ENCODE measurements at regions not wholly inside any gene's neighbourhood (a gene's known extent, or its start where the extent isn't known, plus 50 kb on each side); places are given as distances from the start of the nearest gene placed in this dataset.
"Not testable (repeated sequence)": the region's sequence is repeated elsewhere in the genome, so short reads cannot be mapped to it uniquely, and the experiment has no call there.

GRCh38 chr20:12722091-12722490 lies 286.7 kb upstream of the SPTLC3 start:
- DNase-seq (ENCODE audit: low read depth in 4 of 4, low spot score in 1 of 4), result no peak

GRCh38 chr20:12723811-12724210 lies 285.0 kb upstream of the SPTLC3 start:
- DNase-seq (ENCODE audit: low read depth in 4 of 4, low spot score in 1 of 4), result no peak

GRCh38 chr20:12728782-12729181 lies 280.0 kb upstream of the SPTLC3 start:
- DNase-seq (ENCODE audit: low read depth in 4 of 4, low spot score in 1 of 4), result no peak

- DNase-seq (ENCODE audit: low read depth in 4 of 4, low spot score in 1 of 4), result no peak
Measured at GRCh38 chr20:12729326-12729725, 279.4 kb upstream of the SPTLC3 start.

- no peak for DNase-seq (ENCODE audit: low read depth in 4 of 4, low spot score in 1 of 4)
Measured at GRCh38 chr20:12733811-12734210, 275.0 kb upstream of the SPTLC3 start.

DNA sequence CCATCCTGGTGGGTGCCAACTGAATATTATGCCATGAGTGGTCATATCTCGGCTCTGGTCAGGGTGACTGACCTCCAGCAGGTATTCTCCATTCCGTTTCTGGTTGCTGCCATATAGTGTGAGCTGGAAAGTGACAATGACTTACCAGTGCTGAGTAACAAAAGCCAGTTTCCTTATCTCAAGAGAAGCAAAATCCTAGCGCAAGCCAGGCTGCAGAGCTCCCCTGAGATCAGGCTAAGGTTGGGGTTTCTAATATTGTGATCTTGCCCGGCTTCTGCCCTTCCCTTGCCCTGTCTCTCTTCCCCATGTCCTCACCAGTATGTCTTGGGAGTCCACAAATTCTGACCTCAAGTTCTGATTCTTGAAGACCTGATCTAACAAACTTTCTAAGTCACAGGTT lies 271.3 kb upstream of the SPTLC3 start:
- no peak for DNase-seq (ENCODE audit: low read depth in 4 of 4, low spot score in 1 of 4)

DNA sequence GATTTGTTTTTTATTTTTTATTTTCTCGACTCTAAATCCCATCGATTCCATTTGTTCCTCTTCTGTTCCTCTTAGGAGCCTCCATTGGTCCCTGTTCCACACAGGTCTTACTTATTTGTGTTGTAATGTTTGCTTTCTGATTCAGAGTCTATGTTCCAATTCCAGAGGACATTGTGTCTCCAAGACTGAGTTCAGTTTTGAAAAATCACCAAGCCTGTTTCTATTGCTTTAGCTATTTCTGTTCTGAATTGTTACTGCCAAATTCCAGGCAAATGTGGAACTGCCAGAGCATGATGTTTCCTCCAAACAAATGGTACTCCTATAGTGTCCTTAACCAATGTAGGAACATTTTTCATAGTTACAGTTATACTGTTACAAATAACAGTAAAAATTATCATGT lies 270.9 kb upstream of the SPTLC3 start:
- DNase-seq (ENCODE audit: low read depth in 4 of 4, low spot score in 1 of 4), result no peak

DNA sequence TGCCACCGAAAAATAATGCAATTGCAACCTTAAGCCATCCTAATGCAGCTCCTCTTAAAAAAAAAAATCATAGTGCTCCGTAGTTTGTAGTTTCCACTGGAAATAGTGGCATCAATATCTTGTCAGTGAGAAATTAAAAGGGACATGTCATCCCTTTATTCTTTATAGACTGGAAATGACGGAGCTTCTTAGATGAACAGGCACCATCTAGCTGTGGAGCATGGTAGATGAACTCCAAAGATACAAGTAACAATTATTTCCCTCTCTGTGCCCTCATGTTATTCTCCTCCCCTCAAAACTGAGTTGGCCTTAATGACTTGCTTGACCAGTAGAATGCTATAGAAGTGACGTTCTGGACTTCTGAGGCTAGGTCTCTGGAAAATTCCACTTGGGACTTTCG lies 268.1 kb upstream of the SPTLC3 start:
- no peak for DNase-seq (ENCODE audit: low read depth in 4 of 4, low spot score in 1 of 4)

GRCh38 chr20:12744037-12744436 lies 264.7 kb upstream of the SPTLC3 start:
- no peak for DNase-seq (ENCODE audit: low read depth in 4 of 4, low spot score in 1 of 4)

DNA sequence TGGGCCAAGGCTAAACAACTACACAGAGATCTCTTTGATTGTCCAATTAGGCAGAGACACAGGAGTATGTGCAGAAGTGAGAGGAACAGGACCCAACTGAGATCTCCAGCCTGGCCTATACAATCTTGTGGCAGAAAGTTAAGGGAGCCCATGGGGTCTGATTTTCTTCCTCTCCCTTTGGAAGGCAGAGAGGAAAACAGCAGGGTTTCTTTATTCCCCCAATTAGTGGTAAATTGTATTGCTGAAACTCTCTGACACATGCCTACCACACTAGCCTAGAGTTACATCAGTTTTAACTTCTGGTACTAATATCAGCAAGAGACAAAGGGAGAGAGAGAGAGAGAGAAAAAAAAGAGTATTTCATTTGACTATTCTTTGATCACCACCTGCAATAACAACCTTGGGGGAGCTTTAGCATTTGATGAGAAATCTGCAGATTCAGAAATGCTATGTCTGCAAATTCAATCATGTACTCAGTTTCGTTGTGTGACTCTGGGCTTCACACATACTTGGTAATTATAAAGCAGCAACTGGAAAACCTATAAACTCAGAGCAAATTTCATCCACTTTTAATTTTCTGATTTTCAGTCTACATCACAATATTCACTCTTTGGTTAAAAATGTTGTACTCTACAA lies 260.3 kb upstream of the SPTLC3 start:
- no peak for DNase-seq (ENCODE audit: low read depth in 4 of 4, low spot score in 1 of 4)

- DNase-seq (ENCODE audit: low read depth in 4 of 4, low spot score in 1 of 4), result no peak
Measured at GRCh38 chr20:12750221-12750620, 258.6 kb upstream of the SPTLC3 start.

- DNase-seq (ENCODE audit: low read depth in 4 of 4, low spot score in 1 of 4), result not testable (repeated sequence)
Measured at GRCh38 chr20:12752900-12753693, 255.7 kb upstream of the SPTLC3 start.

- not testable (repeated sequence) for DNase-seq (ENCODE audit: low read depth in 4 of 4, low spot score in 1 of 4)
Measured at GRCh38 chr20:12753742-12754141, 255.0 kb upstream of the SPTLC3 start.

DNA sequence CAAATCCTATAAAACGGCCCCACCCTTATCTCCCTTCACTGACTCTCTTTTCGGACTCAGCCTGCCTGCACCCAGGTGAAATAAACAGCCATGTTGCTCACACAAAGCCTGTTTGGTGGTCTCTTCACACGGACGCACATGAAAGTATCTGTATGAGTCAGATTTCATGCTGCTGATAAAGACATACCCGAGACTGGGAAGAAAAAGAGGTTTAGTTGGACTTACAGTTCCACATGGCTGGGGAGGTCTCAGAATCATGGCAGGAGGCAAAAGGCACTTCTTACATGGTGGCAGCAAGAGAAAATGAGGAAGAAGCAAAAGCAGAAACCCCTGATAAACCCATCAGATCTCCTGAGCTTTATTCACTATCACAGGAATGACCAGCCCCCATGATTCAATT lies 249.3 kb upstream of the SPTLC3 start:
- DNase-seq (ENCODE audit: low read depth in 4 of 4, low spot score in 1 of 4), result not testable (repeated sequence)

- no peak for DNase-seq (ENCODE audit: low read depth in 4 of 4, low spot score in 1 of 4)
Measured at GRCh38 chr20:12762725-12763124, 246.0 kb upstream of the SPTLC3 start.

- no peak for DNase-seq (ENCODE audit: low read depth in 4 of 4, low spot score in 1 of 4)
Measured at GRCh38 chr20:12763406-12763805, 245.4 kb upstream of the SPTLC3 start.

DNA sequence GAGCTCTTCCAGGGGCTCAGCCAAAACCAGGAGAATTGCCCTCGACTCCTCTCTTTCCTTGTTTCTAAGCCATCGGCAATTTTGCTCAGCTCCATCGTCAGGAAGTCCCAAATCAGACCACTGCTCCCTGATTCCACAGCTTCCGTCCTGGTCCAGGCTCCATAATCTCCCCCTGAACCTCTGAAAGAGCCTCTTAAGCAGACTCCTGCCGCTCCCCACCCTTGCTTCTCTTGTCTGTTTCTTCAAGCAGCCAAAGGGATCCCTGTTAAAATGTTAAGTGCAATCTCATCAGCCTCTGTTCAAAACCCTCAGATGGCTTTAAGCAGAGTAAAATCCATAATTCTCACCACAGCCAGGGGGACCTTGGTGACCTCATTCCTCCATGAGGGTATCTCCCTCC lies 244.7 kb upstream of the SPTLC3 start:
- no peak for DNase-seq (ENCODE audit: low read depth in 4 of 4, low spot score in 1 of 4)

- no peak for DNase-seq (ENCODE audit: low read depth in 4 of 4, low spot score in 1 of 4)
Measured at GRCh38 chr20:12764851-12765250, 243.9 kb upstream of the SPTLC3 start.

DNA sequence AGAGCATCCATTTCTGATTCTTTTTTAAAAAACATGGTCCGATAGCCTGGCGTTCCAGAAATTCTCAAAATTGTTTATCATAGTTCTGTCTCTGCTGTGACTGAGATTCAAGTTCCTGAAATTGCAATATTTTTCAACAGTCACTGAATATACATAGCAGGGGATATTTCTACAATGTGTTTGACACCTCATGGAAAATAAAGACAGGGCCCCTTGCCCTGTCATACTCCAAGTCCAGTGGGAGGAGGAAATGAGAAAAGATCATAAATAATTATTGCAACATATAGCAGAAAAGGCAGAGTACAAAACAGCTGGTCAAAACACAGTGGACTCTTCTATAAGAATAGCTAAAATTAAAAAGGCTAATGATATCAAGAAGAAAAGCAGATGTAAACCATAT lies 234.8 kb upstream of the SPTLC3 start:
- no peak for DNase-seq (ENCODE audit: low read depth in 4 of 4, low spot score in 1 of 4)

- DNase-seq (ENCODE audit: low read depth in 4 of 4, low spot score in 1 of 4), result no peak
Measured at GRCh38 chr20:12775041-12775440, 233.7 kb upstream of the SPTLC3 start.

GRCh38 chr20:12777016-12777415 lies 231.8 kb upstream of the SPTLC3 start:
- DNase-seq (ENCODE audit: low read depth in 4 of 4, low spot score in 1 of 4), result no peak

DNA sequence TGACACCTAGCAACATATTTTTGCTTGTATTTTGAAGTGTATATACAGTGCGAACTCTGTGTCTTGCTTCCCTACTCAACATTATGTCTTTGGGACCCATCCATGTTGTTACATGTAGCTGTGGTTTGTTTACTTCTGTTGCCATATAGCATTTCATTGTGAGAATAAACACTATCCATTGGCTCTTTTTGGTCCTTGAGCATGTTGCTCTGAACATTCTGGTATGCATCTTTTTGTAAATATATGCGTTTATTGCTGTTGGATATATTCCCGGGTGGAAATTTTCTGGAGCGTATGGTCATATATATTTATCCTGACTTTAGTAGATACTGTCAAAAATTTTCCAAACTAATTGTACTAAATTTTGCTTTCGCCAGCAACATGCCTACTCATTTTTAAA lies 222.5 kb upstream of the SPTLC3 start:
- no peak for DNase-seq (ENCODE audit: low read depth in 4 of 4, low spot score in 1 of 4)
